ENCODE measurements at regions not wholly inside any gene's neighbourhood (a gene's known extent, or its start where the extent isn't known, plus 50 kb on each side); places are given as distances from the start of the nearest gene placed in this dataset.
A peak's percentile ranks its signal among the peaks of the same experiment; 100 is the strongest.

GRCh38 chr11:91639359-91639758 is 585.3 kb upstream of the FAT3 start:
- no peak overlapping the region for H3K4me3 ChIP-seq (ENCODE audit: low read length)
- TF ChIP-seq CTCF (IDR thresholded peaks at IDR 0.05; ENCODE audit: insufficient read depth, low read depth, low read length, missing control alignments): no peak
- DNase-seq (ENCODE audit: low read depth): no peak

GRCh38 chr11:91630916-91631673 is 593.5 kb upstream of the FAT3 start:
- no peak for DNase-seq (ENCODE audit: low read depth)
- TF ChIP-seq CTCF (IDR thresholded peaks at IDR 0.05; ENCODE audit: insufficient read depth, low read depth, low read length, missing control alignments): no peak
- H3K4me3 ChIP-seq (ENCODE audit: low read length): no peak overlapping the region

- TF ChIP-seq CTCF (IDR thresholded peaks at IDR 0.05; ENCODE audit: insufficient read depth, low read depth, low read length, missing control alignments): no peak
- no peak overlapping the region for H3K4me3 ChIP-seq (ENCODE audit: low read length)
- no peak for DNase-seq (ENCODE audit: low read depth)
These were observed 599.1 kb upstream of the FAT3 start for GRCh38 chr11:91625495-91625894.

GRCh38 chr11:91624021-91624420 is 600.6 kb upstream of the FAT3 start:
- H3K4me3 ChIP-seq (ENCODE audit: low read length): no peak overlapping the region
- no peak for DNase-seq (ENCODE audit: low read depth)
- TF ChIP-seq CTCF (IDR thresholded peaks at IDR 0.05; ENCODE audit: insufficient read depth, low read depth, low read length, missing control alignments): no peak

GRCh38 chr11:91608677-91609076 is 615.9 kb upstream of the FAT3 start:
- TF ChIP-seq CTCF (IDR thresholded peaks at IDR 0.05; ENCODE audit: insufficient read depth, low read depth, low read length, missing control alignments): no peak

GRCh38 chr11:91596111-91596510 is 628.5 kb upstream of the FAT3 start:
- DNase-seq (ENCODE audit: low read depth): no peak
- no peak for TF ChIP-seq CTCF (IDR thresholded peaks at IDR 0.05; ENCODE audit: insufficient read depth, low read depth, low read length, missing control alignments)
- H3K4me3 ChIP-seq (ENCODE audit: low read length): no peak overlapping the region

More at GRCh38 chr11:91608677-91609076, 615.9 kb upstream of the FAT3 start:
- H3K4me3 ChIP-seq (ENCODE audit: low read length): no peak overlapping the region
- DNase-seq (ENCODE audit: low read depth): no peak

GRCh38 chr11:91591021-91591420 is 633.6 kb upstream of the FAT3 start:
- no peak overlapping the region for H3K4me3 ChIP-seq (ENCODE audit: low read length)
- peak; percentile 1 for DNase-seq (ENCODE audit: low read depth)
- TF ChIP-seq CTCF (IDR thresholded peaks at IDR 0.05; ENCODE audit: insufficient read depth, low read depth, low read length, missing control alignments): no peak

Measured in epithelial cell of esophagus (primary cell).